ENCODE measurements at regions not wholly inside any gene's neighbourhood (a gene's known extent, or its start where the extent isn't known, plus 50 kb on each side); places are given as distances from the start of the nearest gene placed in this dataset.

DNA sequence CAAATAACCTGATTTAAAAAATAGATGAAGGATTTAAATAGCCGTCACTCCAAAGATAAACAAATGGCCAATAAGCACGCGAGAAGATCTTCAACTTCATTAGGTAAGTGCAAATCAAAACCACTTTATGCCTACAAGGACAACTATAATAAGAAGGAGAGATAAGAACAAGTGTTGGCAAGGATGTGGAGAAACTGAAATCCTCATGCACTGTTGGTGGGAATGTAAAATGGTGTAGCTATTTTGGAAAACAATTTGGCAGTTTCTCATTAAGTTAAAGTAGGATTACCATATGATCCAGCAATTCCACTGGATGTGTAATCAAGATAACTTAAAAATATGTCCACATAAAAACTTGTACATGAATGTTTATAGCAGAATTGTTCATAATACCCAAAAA, 64.1 kb downstream of the CXCL12 start:
- Mint-ChIP-seq H3K4me3 (ENCODE audit: low read depth) (no peak overlapping the region), H3K9me3 (ENCODE audit: low read depth) (peaks cover 3% of the 10 kb centered on the region), H3K4me1 (ENCODE audit: low read depth) (peaks cover 1% of the 10 kb centered on the region), H3K27ac (no peak overlapping the region), H3K27me3 (peaks cover 27% of the 10 kb centered on the region), H3K36me3 (ENCODE audit: insufficient read depth) (no peaks in the 10 kb centered on the region)
- TF ChIP-seq, protein P1, sequence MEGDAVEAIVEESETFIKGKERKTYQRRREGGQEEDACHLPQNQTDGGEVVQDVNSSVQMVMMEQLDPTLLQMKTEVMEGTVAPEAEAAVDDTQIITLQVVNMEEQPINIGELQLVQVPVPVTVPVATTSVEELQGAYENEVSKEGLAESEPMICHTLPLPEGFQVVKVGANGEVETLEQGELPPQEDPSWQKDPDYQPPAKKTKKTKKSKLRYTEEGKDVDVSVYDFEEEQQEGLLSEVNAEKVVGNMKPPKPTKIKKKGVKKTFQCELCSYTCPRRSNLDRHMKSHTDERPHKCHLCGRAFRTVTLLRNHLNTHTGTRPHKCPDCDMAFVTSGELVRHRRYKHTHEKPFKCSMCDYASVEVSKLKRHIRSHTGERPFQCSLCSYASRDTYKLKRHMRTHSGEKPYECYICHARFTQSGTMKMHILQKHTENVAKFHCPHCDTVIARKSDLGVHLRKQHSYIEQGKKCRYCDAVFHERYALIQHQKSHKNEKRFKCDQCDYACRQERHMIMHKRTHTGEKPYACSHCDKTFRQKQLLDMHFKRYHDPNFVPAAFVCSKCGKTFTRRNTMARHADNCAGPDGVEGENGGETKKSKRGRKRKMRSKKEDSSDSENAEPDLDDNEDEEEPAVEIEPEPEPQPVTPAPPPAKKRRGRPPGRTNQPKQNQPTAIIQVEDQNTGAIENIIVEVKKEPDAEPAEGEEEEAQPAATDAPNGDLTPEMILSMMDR (IDR thresholded peaks at IDR 0.05; ENCODE audit: unreplicated experiment) = no peak
- no peak for DNase-seq (ENCODE audit: low spot score, unreplicated experiment)

DNA sequence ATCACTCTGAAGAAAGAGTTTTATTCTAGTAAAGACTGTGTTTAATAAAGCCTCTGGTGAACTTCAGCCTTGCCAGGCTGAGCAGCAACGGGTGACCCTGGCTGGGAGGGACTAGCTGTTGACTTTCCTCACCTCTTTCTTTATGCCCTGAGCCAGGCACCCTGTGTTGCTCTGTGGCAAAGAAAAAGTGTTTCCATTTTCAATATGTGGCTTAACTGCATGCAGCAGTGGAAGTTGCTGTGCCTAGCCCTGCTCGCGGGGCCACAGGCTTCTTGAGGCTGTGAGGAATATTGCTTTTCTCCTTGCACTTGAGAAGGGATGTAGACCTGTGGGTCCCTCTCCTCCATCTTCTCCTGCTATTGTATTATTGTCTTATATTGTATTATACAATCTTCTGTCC, 67.0 kb downstream of the CXCL12 start:
- H3K4me3 Mint-ChIP-seq (ENCODE audit: low read depth) = no peak overlapping the region
- H3K36me3 Mint-ChIP-seq (ENCODE audit: insufficient read depth) = no peaks in the 10 kb centered on the region
- no peak for DNase-seq (ENCODE audit: low spot score, unreplicated experiment)
- H3K27me3 Mint-ChIP-seq = peaks cover 42% of the 10 kb centered on the region
- TF ChIP-seq, protein P1 (IDR thresholded peaks at IDR 0.05; ENCODE audit: unreplicated experiment) = no peak
- no peaks in the 10 kb centered on the region for H3K4me1 Mint-ChIP-seq (ENCODE audit: low read depth)
- H3K9me3 Mint-ChIP-seq (ENCODE audit: low read depth) = peaks cover 3% of the 10 kb centered on the region
- H3K27ac Mint-ChIP-seq = no peak overlapping the region

DNA sequence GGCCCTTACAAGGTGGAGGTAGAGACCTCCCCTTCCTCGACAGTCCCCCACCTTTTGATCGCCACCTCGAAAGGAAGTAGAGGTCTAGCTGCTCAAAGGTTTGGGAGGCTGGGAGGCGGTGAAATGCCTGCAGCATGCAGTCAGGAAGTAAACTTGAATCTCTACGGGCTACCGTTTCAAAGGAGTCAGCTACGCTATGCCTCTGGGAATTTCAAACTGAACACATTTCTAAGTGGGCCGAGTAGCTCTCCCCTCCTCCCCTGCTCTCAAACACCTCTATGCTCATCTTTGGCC, 68.0 kb downstream of the CXCL12 start:
- no peaks in the 10 kb centered on the region for H3K36me3 Mint-ChIP-seq (ENCODE audit: insufficient read depth)
- no peak overlapping the region for H3K4me3 Mint-ChIP-seq (ENCODE audit: low read depth)
- H3K4me1 Mint-ChIP-seq (ENCODE audit: low read depth) = no peaks in the 10 kb centered on the region
- no peak overlapping the region for H3K27ac Mint-ChIP-seq
- H3K9me3 Mint-ChIP-seq (ENCODE audit: low read depth) = peaks cover 3% of the 10 kb centered on the region
- DNase-seq (ENCODE audit: low spot score, unreplicated experiment) = no peak
- H3K27me3 Mint-ChIP-seq = peaks cover 49% of the 10 kb centered on the region
- TF ChIP-seq, protein P1 (IDR thresholded peaks at IDR 0.05; ENCODE audit: unreplicated experiment) = no peak

DNA sequence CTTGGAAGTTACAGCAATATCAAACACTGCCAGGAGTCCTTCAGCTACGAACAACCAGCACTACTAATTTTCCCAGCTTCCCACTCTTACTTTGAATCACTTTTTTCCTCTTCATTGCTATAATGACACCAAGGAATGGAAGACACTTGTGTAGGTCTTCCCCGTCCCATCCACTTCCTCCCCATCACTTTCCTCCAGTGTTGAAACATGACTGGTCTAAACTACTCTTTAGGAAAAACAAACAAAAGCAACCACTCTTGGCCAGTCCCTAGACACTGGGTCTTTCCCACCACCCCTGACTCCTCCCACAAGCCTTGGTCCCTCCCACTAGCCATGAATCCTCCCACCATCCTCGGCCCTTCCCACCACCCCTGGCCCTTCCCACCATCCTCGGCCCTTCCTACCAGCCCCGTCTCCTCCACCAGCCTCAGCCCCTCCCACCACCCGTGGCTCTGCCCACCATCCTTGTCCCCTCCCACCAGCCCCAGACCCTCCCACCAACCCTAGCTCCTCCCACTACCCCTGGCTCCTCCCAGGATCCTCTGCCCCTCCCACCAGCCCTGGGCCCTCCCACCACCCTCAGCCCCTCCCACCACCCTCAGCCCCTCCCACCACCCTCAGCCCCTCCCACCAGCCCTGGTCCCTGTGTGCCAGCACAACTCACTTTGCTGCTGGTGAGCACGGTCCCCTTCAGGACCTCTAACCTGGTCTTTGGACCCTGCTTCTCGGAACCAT, 68.5 kb downstream of the CXCL12 start:
- Mint-ChIP-seq H3K4me1 (ENCODE audit: low read depth) (no peaks in the 10 kb centered on the region), H3K9me3 (ENCODE audit: low read depth) (peaks cover 3% of the 10 kb centered on the region), H3K36me3 (ENCODE audit: insufficient read depth) (no peaks in the 10 kb centered on the region), H3K27me3 (peaks cover 54% of the 10 kb centered on the region), H3K4me3 (ENCODE audit: low read depth) (no peak overlapping the region), H3K27ac (no peak overlapping the region)
- TF ChIP-seq, protein P1 (IDR thresholded peaks at IDR 0.05; ENCODE audit: unreplicated experiment) = no peak
- no peak for DNase-seq (ENCODE audit: low spot score, unreplicated experiment)

DNA sequence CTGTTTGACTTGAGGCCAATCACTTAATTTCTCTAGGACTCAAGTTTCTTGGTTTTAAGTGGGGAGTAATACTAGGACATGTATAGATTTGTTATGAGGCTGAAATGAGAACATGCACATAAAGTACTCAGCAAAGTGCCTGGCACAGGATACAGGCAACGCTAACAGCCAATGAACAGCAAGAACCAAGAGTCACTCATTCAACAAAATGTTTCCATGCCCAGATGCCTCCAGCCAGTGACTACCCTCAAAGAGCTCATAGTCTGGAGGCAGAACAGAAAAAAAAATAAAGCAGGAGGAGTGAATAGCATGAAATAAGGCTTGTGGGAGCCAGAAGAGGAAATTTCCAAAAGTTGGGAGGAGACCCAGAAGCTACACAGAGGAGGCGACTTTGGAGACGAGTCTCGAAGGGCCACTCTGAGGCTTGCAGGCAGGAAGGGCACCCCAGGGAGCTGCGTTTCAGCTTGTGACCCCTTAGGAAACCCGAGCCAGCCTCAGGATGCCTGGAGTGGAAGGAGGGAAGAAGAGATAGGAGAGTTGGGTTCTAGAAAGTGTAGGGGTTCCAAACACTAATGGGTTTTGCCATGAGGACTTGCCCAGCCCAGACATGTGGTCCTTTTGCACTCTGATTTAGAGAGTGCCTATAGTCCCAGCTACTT, 70.0 kb downstream of the CXCL12 start:
- TF ChIP-seq, protein P1 (IDR thresholded peaks at IDR 0.05; ENCODE audit: unreplicated experiment) = no peak
- peaks cover 3% of the 10 kb centered on the region for H3K9me3 Mint-ChIP-seq (ENCODE audit: low read depth)
- no peak for DNase-seq (ENCODE audit: low spot score, unreplicated experiment)
- no peak overlapping the region for H3K27ac Mint-ChIP-seq
- no peak overlapping the region for H3K4me3 Mint-ChIP-seq (ENCODE audit: low read depth)
- H3K27me3 Mint-ChIP-seq = peaks cover 56% of the 10 kb centered on the region
- no peaks in the 10 kb centered on the region for H3K36me3 Mint-ChIP-seq (ENCODE audit: insufficient read depth)
- H3K4me1 Mint-ChIP-seq (ENCODE audit: low read depth) = peaks cover 2% of the 10 kb centered on the region
